Urinary bladder (tissue), 3 donors: ENCODE measurements at regions not wholly inside any gene's neighbourhood (a gene's known extent, or its start where the extent isn't known, plus 50 kb on each side); places are given as distances from the start of the nearest gene placed in this dataset.

Experiments
- DNase-seq: peaks from one replicate; pipeline ENCODE4 v3.0.0-alpha.2; 2015; ENCODE audit errors: extremely low spot score
- H3K27ac ChIP-seq: one replicate; pipeline ENCODE4 v1.5.1; 2013; ENCODE audit warnings: low read depth, mild to moderate bottlenecking, moderate library complexity
- H3K36me3 ChIP-seq: one replicate; pipeline ENCODE4 v1.6.1; 2013; ENCODE audit warnings: mild to moderate bottlenecking, moderate library complexity; ENCODE audit not compliant: insufficient read depth
- H3K4me1 ChIP-seq: one replicate; pipeline ENCODE4 v1.6.1; 2013; ENCODE audit warnings: mild to moderate bottlenecking, moderate library complexity; ENCODE audit not compliant: insufficient read depth
- H3K4me3 ChIP-seq: one replicate; pipeline ENCODE4 v1.5.1; 2013; ENCODE audit warnings: low read depth, low read length
- WGBS: extraction: QIAGEN DNeasy Blood & Tissue Kit; methylation state at CpG from one replicate; pipeline ENCODE4 v1.1.7; 2013; 5-methylcytosine and 5-hydroxymethylcytosine counted together
- donor health status: healthy with polysubstance abuse.
- donor health status: healthy.

DNA sequence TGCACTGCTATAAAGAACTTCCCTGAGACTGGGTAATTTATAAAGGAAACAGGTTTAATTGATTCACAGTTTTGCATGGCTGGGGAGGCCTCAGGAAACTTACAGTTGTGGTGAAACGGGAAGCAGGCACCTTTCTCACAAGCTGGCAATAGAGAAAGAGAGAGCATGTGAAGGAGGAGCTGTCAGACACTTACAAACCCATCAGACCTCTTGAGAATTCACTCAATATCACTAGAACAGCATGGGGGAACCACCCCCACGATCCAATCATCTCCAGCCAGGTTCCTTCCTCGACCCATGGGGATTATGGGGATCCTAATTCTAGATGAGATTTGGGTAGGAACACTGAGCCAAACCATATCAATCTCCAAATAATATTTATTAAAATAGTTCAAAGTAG is 729.2 kb upstream of the DDX18 start:
- no peak for DNase-seq
- H3K27ac ChIP-seq: no peak overlapping the region
- H3K4me1 ChIP-seq: no peaks in the 10 kb centered on the region
- H3K4me3 ChIP-seq: no peak overlapping the region
- no peaks in the 10 kb centered on the region for H3K36me3 ChIP-seq
- WGBS: 62% methylated on average over 3 of the region's 3 CpGs

DNA sequence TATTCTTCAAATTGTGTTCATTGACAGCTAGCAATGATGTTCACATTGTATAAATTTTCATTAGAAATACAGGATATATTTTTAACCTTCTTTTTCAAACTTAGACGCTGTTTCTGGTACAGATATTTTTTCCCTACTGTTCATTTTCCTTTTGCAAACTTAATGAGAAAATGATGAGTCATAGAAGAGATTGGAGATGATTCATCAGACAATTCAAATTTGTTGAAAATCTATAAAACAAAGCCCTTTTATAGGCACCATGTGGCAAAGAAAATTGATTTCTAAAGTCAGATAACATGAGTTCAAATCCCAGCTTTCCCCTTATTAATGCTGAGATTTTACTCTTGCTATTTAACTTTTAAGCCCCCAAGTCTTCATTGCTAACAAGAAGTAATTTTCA is 728.8 kb upstream of the DDX18 start:
- 63% methylated on average over 1 of the region's 1 CpG for WGBS
- Histone ChIP-seq H3K4me1 (no peaks in the 10 kb centered on the region), H3K27ac (no peak overlapping the region), H3K36me3 (no peaks in the 10 kb centered on the region), H3K4me3 (no peak overlapping the region)
- no peak for DNase-seq

DNA sequence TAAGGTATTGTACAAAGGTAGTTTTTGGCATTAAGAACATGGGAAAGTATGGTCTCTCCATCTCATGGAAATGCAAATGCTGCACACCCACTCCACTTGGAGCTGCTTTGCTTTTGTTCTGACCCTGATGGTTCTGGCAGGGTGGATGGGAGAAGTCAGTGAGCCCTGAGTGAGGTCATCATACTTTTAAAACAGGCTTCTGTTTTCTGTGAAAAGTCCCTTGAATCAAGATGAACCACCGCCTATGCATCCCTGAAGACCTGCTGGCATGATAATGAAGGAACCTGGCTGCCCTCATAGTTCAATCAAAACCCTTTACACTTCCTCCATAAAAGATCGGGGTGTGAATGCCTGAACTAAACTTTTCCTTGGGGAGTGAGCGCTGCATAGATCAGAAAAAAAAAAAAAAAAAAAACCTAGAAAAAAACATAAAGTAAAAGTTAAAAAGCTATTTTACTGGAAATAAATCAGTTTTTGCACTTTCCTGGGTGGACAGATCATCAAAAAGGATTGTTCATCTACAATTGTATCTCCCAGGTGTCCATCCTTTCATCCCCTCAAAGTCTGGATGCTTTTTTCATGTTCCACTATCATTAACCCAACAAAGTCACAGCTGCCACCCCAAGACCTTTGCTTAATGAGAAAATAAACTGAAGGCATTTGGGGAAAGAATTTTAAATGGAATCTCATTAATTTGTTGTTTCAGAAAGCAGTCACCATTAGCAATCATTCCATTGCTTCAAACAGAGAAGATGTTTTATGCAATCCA is 728.1 kb upstream of the DDX18 start:
- H3K4me3 ChIP-seq: no peak overlapping the region

DNA sequence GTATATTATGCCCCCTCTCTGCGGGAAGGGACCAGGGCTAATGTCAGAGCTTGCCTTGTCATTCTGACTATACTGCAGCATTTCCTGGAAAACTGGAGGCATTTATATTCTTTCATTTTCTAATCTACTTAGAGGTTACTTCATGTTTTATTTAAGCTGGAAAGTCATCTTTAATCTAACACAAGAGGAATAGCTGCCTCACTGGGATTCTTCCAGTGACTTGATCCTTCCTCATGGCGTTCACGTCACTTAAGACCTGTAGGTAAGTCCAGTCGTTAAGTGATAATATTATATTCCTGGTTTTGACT is 727.6 kb upstream of the DDX18 start:
- DNase-seq: no peak
- H3K27ac ChIP-seq: no peak overlapping the region
- WGBS: 51% methylated on average over 4 of the region's 4 CpGs

More for the DNA sequence above, 728.1 kb upstream of the DDX18 start:
- DNase-seq: no peak
- Histone ChIP-seq H3K36me3 (no peaks in the 10 kb centered on the region), H3K27ac (no peak overlapping the region), H3K4me1 (no peaks in the 10 kb centered on the region)
- whole genome bisulfite sequencing: 83% methylated on average over 3 of the region's 3 CpGs

DNA sequence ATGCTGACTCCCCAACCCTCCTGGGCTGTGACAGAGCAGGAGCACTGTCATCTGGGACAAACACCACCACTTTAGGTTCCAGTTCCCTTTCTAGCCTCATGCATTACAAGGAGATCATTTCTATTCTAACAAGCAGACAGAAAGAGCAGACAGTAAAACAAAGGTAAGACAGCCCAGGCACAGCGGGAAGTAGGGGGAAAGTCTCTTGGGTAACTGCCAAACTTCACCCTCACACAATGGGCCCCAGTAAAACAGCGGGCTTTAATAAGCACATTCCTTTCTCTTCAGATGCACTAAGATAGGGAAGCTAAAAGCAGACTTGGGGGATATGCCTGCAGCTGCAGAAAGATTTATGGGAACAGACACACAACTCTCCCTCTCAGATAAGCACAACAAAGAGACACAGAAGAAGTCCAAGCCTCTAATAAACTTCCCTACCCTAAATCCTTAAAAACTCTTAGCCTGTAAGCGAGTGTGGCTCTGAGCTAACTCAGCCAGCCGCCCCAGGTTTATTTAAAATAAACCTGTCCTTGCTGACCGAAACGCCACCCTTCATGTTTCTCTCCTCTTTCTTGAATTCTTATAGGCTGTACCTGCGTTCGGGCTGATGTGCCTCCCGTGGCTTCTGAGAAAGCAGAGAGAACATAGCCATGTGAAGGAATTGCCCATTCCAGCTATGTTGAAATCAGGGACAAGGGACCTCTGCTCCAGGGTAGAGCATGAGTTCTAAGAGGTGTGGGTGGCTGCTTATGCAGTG is 726.8 kb upstream of the DDX18 start:
- H3K4me3 ChIP-seq: no peak overlapping the region
- H3K27ac ChIP-seq: no peak overlapping the region
- no peaks in the 10 kb centered on the region for H3K36me3 ChIP-seq
- 4% methylated on average over 9 of the region's 9 CpGs for WGBS
- H3K4me1 ChIP-seq: no peaks in the 10 kb centered on the region
- DNase-seq: peak; percentile 51

More for the DNA sequence above, 727.6 kb upstream of the DDX18 start:
- Histone ChIP-seq H3K4me3 (no peak overlapping the region), H3K36me3 (no peaks in the 10 kb centered on the region), H3K4me1 (no peaks in the 10 kb centered on the region)

DNA sequence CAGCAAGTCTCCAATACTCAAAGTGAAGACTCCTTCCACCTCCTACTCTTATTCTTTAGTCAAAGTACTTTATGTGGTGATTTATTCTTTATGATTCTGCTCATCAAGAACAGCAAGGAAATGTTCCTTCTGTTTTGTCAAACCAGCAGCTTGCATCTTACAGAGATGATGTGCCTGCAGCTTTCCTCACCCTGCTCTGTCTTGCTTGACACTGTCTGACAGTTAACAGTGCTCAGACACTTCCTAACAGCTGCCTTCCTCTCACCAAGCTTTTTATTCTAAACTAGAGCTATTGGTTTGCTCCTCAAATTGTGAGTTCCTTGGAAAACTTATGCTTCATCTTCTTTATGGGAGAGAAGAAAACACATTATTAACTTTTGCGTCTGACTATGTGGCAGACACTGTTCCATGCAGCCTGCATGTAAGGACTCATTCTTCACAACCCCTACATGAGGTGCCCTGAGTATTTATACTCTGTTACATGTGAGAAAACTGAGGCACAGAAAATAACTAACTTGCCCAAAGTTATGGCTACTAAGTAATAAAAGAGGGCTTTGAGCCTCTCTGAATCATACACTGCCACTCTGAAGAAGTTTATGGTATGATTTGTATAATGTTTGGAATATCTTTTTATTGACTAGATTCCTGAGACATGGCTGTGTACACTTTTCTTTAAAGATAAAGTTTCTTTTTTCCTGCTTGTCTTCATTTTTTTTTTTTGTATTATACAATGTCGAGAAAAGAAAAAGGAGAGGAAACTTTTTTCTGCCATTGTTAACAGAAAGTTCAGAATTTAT is 723.3 kb upstream of the DDX18 start:
- H3K36me3 ChIP-seq: no peaks in the 10 kb centered on the region
- no peak for DNase-seq
- no peaks in the 10 kb centered on the region for H3K4me1 ChIP-seq
- 50% methylated on average over 2 of the region's 2 CpGs for WGBS
- no peak overlapping the region for H3K27ac ChIP-seq
- no peak overlapping the region for H3K4me3 ChIP-seq

DNA sequence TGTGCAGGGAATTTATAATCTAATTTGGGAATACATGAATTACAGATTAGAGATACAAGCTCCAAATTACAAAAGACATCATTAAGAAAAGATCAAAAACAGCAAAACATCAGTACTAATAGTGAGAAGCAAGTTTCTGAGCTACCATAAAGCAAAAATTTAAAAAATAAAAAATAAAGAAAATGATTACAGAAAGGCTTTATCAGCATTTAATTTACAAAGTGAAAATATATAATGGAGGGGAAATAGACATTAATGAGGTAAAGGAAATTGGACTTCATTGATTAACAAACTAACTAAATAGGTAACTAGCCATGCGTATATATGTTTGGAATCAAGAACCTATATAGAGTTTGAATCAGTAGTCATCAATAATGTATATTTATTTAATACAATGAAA is 712.9 kb upstream of the DDX18 start:
- 98% methylated on average over 1 of the region's 1 CpG for WGBS
- no peak for DNase-seq
- Histone ChIP-seq H3K36me3 (no peaks in the 10 kb centered on the region), H3K27ac (no peak overlapping the region), H3K4me1 (no peaks in the 10 kb centered on the region), H3K4me3 (no peak overlapping the region)

DNA sequence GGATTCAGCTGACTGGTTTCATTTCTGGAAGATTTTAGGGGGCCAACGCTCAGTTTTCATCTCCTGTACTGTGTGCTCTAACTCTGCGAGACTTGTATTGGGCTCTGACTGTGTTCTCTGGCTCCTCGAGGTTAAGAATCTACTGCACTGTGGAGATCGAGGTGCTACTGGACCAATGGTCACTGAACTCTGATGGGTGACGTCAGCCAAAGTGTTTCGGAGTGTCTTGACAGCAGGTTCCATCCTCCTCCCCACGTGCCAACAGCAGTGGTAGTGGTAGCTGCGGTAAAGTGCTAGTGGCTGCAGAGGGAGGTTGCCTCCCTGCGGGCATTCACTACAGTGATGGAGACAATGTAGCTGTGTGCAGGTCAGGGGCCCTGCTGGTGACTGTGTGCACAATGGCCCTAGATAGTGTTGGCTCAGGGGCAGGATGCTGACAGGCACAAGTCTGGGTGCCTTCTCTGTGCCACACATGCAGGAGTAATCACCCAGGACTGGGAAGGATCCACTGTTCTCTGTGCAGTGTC is 705.7 kb upstream of the DDX18 start:
- H3K36me3 ChIP-seq: no peaks in the 10 kb centered on the region
- WGBS: 88% methylated on average over 9 of the region's 9 CpGs
- H3K27ac ChIP-seq: no peak overlapping the region
- no peaks in the 10 kb centered on the region for H3K4me1 ChIP-seq
- H3K4me3 ChIP-seq: no peak overlapping the region
- no peak for DNase-seq

DNA sequence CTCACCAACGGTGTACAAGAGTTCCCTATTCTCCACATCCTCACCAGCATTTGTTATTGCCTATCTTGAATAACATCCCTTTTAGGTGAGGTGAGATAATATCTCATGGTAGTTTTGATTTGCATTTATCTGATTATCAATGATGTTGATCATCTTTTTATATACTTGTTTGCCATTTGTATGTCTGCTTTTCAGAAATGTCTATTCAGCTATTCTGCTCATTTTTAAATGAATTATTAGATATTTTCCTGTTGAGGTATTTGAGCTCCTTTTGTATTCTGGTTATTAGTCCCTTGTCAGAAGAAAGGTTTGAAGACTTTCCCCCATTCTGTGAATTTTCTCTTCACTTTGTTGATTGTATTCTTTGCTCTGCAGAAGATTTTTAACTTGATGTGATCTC is 695.5 kb upstream of the DDX18 start:
- Histone ChIP-seq H3K36me3 (no peaks in the 10 kb centered on the region), H3K4me1 (no peaks in the 10 kb centered on the region), H3K27ac (no peak overlapping the region), H3K4me3 (no peak overlapping the region)
- no peak for DNase-seq
- WGBS: 51% methylated on average over 1 of the region's 1 CpG

DNA sequence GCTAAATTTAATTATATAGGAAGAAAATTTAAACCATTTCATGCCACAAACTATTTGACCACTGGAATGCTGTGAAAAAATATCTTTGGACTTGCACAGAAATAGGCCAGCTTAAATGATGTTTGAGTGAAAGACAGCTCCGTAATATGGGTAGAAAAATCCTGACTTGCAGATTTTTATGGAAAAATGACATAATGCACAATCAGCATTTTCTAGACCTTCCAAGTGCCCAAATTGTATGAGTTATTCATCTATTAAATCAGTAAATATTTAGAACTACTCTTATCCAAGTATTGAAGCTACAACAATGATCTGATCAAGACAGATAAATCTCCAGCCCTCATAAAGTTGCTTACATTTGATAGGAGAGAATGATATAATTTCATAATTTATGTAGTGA is 691.1 kb upstream of the DDX18 start:
- DNase-seq: no peak
- no peak overlapping the region for H3K27ac ChIP-seq
- H3K4me3 ChIP-seq: no peak overlapping the region
- H3K36me3 ChIP-seq: no peaks in the 10 kb centered on the region
- WGBS: 87% methylated on average over 1 of the region's 1 CpG
- H3K4me1 ChIP-seq: no peaks in the 10 kb centered on the region

DNA sequence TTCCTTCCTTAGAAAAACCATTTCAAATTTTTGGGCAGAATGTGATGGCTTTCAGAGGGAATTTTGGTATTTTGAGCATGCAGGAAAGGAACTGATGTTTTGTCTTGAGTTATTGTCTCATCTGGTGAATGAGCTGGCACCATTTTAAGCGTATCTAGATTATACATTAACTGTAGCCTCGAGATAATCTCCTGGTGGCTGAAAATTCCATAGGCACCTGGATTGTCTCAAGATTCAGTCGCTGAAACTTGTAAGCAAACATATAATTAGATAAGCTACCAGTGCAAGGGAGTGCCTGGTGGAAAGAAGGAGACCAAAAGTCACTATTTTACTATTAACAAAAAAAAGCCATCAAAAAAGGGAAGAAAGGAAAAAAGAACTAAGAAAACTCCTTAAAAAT is 687.8 kb upstream of the DDX18 start:
- H3K27ac ChIP-seq: no peak overlapping the region
- DNase-seq: no peak
- H3K4me1 ChIP-seq: no peaks in the 10 kb centered on the region
- no peak overlapping the region for H3K4me3 ChIP-seq
- H3K36me3 ChIP-seq: no peaks in the 10 kb centered on the region
- 31% methylated on average over 3 of the region's 3 CpGs for whole genome bisulfite sequencing

DNA sequence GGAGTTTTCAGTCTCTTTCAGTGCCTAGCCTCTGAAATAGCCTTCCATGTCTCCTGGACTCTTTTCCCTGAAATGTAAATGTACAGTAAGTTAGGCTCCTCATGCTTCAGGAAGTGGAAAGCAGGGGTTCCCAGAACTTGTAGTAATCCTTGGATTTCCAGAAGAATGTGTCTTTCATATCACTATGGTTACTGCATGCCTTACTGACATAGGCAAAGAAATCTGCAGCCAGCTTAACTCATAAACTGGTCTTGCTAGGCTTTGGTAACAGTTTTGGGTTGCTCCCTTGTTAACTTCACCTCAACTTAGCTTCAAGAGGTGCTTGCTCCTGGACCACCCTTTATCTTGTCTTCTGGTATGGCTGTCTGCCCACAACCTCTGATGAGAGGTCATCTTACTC is 686.8 kb upstream of the DDX18 start:
- DNase-seq: no peak
- Histone ChIP-seq H3K4me3 (no peak overlapping the region), H3K36me3 (no peaks in the 10 kb centered on the region), H3K27ac (no peak overlapping the region), H3K4me1 (no peaks in the 10 kb centered on the region)

DNA sequence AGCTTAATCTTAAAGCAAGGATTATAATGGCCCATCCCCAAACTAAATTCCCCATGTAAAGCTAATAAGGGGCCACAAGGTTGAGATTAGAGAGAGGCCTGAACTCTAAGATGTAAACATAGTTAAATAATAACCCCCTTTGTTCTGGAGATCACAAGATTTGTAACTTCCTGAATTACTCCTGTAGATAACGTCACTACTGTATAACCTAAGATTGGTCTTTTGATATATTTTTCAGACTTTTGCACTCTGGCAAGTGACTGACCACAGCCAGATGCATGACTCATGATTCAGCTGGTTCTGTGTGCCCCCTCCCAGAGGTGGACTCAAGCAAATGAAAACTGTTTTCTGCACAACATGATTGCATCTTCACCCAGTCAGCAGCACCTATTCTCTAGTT is 686.0 kb upstream of the DDX18 start:
- no peak overlapping the region for H3K27ac ChIP-seq
- whole genome bisulfite sequencing: 15% methylated on average over 1 of the region's 1 CpG
- H3K4me1 ChIP-seq: no peaks in the 10 kb centered on the region
- no peak overlapping the region for H3K4me3 ChIP-seq
- no peak for DNase-seq
- no peaks in the 10 kb centered on the region for H3K36me3 ChIP-seq

DNA sequence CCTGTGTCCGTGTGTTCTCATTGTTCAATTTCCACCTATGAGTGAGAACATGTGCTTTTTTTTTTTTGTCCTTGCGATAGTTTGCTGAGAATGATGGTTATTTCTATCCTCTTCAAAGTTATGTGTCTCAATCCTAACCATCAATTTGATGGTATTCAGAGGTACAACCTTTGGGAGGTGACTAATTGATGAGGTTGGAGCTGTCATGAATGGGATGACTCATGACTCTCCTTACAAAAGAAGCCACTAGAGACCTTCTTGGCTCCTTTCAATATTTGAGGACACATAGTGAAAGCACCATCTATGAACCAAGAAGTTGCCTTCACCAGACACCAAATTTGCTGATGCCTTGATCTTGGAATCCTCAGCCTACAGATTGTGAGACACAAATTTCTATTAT is 677.1 kb upstream of the DDX18 start:
- Histone ChIP-seq H3K4me1 (no peaks in the 10 kb centered on the region), H3K36me3 (no peaks in the 10 kb centered on the region), H3K4me3 (no peak overlapping the region), H3K27ac (no peak overlapping the region)
- DNase-seq: no peak
- WGBS: 76% methylated on average over 2 of the region's 2 CpGs
